ENCODE measurements at regions not wholly inside any gene's neighbourhood (a gene's known extent, or its start where the extent isn't known, plus 50 kb on each side); places are given as distances from the start of the nearest gene placed in this dataset.

GRCh38 chr1:209380420-209380819 is 203.1 kb upstream of the CAMK1G start:
- no peak for TF ChIP-seq CTCF (tag by site-specific recombination; IDR thresholded peaks at IDR 0.05)
- TF ChIP-seq TCF7L2 (IDR thresholded peaks at IDR 0.05; ENCODE audit: borderline replicate concordance, low read depth, low read length), result no peak
- TF ChIP-seq ZFP69B (tag by site-specific recombination; IDR thresholded peaks at IDR 0.05), result no peak
- TF ChIP-seq ZNF701 (tag by site-specific recombination; IDR thresholded peaks at IDR 0.05), result no peak
- no peak for TF ChIP-seq KLF16 (tag by site-specific recombination; IDR thresholded peaks at IDR 0.05)
- no peak for TF ChIP-seq ZNF274 (IDR thresholded peaks at IDR 0.05; ENCODE audit: low read length)
- no peak for TF ChIP-seq ZNF274 (tag by site-specific recombination; IDR thresholded peaks at IDR 0.05; ENCODE audit: borderline replicate concordance)
- no peak for TF ChIP-seq ZNF776 (tag by site-specific recombination; IDR thresholded peaks at IDR 0.05; ENCODE audit: borderline replicate concordance)
- no peak for TF ChIP-seq ZNF239 (tag by site-specific recombination; IDR thresholded peaks at IDR 0.05)
